ENCODE measurements at regions not wholly inside any gene's neighbourhood (a gene's known extent, or its start where the extent isn't known, plus 50 kb on each side); places are given as distances from the start of the nearest gene placed in this dataset.

DNA sequence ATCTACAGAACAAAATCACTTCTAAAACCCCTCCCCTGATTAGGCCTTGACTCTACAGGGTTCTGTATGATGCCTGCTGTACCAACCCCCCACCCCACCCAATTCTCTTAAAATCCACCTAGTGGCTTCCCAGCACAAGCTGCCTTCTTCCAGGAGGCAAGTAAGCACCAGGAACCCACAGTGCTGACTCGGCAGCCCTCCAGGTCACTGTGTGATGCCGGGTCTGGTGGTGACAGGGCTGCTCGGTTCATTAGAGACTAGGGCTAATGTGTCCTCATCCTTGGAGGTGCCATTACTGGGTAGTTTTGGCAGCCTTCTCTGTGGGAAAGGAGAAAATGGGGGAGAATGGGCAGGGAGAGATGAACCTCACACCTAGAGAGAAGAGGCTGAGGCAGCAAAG lies 363.5 kb downstream of the PTPRU start:
- no peak overlapping the region for H3K4me3 ChIP-seq (ENCODE audit: low read depth, low read length)
- no peak for DNase-seq (ENCODE audit: low read depth)
- no peak for TF ChIP-seq CTCF (conservative IDR thresholded peaks at IDR 0.05; ENCODE audit: low read depth, low read length)

DNA sequence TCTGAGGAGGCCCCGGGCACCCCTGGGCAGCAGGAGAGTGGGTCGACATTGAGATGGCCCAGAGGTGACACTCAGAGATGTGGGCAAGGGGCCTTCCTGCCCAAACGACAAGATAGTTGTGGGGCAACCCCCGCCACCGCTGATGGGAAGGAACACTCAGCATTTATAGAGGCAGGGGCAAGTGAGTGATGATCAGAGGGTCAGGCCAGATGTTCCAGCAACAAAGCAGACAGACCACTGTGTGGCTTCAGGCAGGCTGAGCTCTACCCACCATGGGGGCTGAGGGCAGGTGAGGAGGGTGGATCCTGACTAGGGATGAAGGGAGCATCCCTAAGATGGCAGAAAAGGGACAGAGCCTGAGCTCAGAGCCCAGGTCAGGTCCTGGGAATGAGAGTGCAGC lies 362.7 kb downstream of the PTPRU start:
- no peak for TF ChIP-seq CTCF (conservative IDR thresholded peaks at IDR 0.05; ENCODE audit: low read depth, low read length)

GRCh38 chr1:29597861-29598260 lies 361.5 kb downstream of the PTPRU start:
- DNase-seq (ENCODE audit: low read depth) = no peak
- TF ChIP-seq CTCF (conservative IDR thresholded peaks at IDR 0.05; ENCODE audit: low read depth, low read length) = no peak
- no peak overlapping the region for H3K4me3 ChIP-seq (ENCODE audit: low read depth, low read length)

More for the DNA sequence above, 362.7 kb downstream of the PTPRU start:
- H3K4me3 ChIP-seq (ENCODE audit: low read depth, low read length) = no peak overlapping the region
- DNase-seq (ENCODE audit: low read depth) = no peak

DNA sequence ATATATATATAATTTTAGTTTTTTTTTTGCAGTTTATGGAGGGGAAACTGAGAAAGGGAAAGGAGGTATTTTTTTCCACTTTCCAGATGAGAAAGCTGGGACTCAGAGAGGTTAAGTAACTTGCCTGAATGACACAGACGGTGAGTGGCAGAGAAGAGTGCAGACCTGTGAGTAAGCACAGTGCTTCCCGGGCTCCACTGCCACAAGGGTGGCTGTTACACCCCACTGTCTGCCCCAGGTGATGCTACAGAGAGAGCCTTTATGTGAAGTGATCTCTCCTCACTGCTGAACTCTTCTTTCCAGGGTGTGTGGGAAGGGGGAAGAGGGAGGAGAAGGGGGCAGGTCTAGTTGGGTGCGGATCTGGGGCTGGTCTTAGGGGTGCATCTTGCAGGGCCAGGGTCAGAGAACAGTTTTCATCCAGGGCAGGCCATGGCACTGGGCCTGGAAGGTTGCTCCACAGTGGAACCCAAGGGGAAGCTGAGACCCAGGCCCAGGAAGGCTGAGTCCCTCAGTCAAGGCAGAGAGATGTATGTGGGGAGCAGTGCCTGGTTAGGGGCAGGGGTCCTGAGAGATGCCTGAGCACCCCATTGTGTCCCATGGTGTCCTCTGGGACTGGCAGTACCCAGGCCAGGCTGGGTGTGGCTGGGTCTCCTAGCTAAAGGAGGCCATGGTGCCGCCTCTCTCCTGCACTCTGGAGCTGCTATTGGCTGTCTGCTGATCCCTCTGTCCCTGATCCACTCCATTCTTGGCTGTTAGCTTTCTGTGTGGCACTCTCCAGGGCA lies 357.5 kb downstream of the PTPRU start:
- TF ChIP-seq CTCF (conservative IDR thresholded peaks at IDR 0.05; ENCODE audit: low read depth, low read length) = no peak
- H3K4me3 ChIP-seq (ENCODE audit: low read depth, low read length) = no peak overlapping the region
- DNase-seq (ENCODE audit: low read depth) = no peak

DNA sequence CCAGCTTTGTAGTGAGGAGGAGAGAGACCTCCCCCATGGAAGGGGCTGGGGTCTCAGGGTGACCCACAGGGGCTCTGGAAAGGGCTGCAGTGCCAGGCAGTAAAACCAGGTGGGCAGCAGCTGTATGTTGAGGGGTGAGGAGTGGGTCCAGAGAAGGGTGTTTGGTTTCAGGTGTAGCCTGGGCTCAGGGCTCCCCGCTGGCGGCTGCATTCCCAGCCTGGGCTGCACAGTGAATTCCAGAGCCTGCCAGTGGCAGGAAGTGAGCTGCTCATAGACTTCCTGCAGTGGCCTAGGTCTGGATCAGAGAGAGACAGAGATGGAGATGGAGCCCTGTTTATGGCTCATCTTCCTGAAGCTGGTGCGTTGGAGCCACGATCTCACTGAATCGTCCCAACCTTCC lies 356.4 kb downstream of the PTPRU start:
- no peak for TF ChIP-seq CTCF (conservative IDR thresholded peaks at IDR 0.05; ENCODE audit: low read depth, low read length)
- no peak for DNase-seq (ENCODE audit: low read depth)
- no peak overlapping the region for H3K4me3 ChIP-seq (ENCODE audit: low read depth, low read length)

GRCh38 chr1:29592261-29592615 lies 355.9 kb downstream of the PTPRU start:
- DNase-seq (ENCODE audit: low read depth) = no peak
- TF ChIP-seq CTCF (conservative IDR thresholded peaks at IDR 0.05; ENCODE audit: low read depth, low read length) = no peak
- no peak overlapping the region for H3K4me3 ChIP-seq (ENCODE audit: low read depth, low read length)

DNA sequence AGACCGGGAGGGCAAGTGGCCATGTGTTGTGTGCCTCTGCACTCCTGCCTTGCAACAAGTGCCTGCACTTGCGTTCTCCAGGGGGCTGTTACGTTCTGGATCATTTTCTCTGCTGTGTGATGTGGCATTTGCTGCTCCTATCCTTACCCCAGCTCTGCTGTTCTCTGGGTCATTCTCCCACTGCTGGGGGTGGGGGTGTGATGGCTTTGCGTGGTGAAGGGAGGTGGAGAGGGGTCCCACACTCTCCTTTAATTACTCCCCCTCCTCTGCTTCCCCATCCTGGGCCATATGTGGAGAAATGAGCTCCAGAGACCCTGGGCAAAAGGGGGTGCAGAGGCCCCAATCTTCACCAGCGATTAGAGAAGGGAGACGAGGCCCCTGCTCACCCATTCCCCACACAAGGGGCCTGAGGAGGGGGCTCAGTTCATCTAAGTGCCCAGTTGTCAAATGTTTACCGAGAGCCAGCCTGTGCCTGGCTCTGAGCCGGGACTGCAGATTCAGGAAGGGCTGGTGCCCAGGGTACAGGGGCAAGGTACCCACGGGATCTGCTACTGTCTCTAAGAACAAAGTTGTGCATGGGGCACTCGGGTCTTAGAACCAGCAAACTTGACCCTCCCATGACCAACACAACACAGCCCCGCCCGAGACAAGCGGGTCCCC lies 355.4 kb downstream of the PTPRU start:
- no peak for DNase-seq (ENCODE audit: low read depth)
- no peak overlapping the region for H3K4me3 ChIP-seq (ENCODE audit: low read depth, low read length)
- TF ChIP-seq CTCF (conservative IDR thresholded peaks at IDR 0.05; ENCODE audit: low read depth, low read length) = no peak

Data from choroid plexus epithelial cell (primary cell).